OCI-LY7 (cell line): ENCODE measurements at regions not wholly inside any gene's neighbourhood (a gene's known extent, or its start where the extent isn't known, plus 50 kb on each side); places are given as distances from the start of the nearest gene placed in this dataset.

ENCODE experiments used
- BruUV-seq: library from RNA; stranded (reverse); fragments of 400-500 nt; replicated peaks from 2 replicates; lab custom pipeline; 2021; lab: Mats Ljungman, UMichigan
- CTCF ChIA-PET: fragments of 300-600 bp; sonication (Branson Sonifier 250); formaldehyde crosslinking; loops from one replicate; lab custom pipeline; 2022; ENCODE audit warnings: antibody characterized with exemption; ENCODE audit not compliant: unreplicated experiment; lab: Charles Lee
- POLR2A ChIA-PET: fragments of 300-600 bp; sonication (Branson Sonifier 250); formaldehyde crosslinking; loops from one replicate; lab custom pipeline; 2022; ENCODE audit warnings: antibody characterized with exemption; lab: Charles Lee
- DNase-seq: peaks from one replicate; pipeline ENCODE4 v3.0.0-alpha.2; 2015; ENCODE audit warnings: low spot score
- H2AFZ ChIP-seq: fragments of 200-600 bp; sonication (generic), shearing (Covaris generic); 2 replicates; pipeline ENCODE4 v1.6.1; 2014; ENCODE audit warnings: mild to moderate bottlenecking, antibody characterized with exemption, low read length, moderate library complexity
- H3K27ac ChIP-seq: fragments of 200-600 bp; sonication (generic); 2 replicates; pipeline ENCODE4 v1.5.1; 2014; ENCODE audit warnings: mixed run types, low read depth, mild to moderate bottlenecking, moderate library complexity, low read length, inconsistent platforms; ENCODE audit not compliant: poor library complexity, severe bottlenecking
- H3K36me3 ChIP-seq: fragments of 200-600 bp; sonication (generic); 2 replicates; pipeline ENCODE4 v1.6.1; 2014; ENCODE audit warnings: mild to moderate bottlenecking, antibody characterized with exemption, low read length, moderate library complexity, mixed read lengths; ENCODE audit not compliant: insufficient read depth
- H3K4me1 ChIP-seq: fragments of 200-600 bp; sonication (generic); 2 replicates; pipeline ENCODE4 v1.5.1; 2014; ENCODE audit warnings: mild to moderate bottlenecking, low read length; ENCODE audit not compliant: insufficient read depth, poor library complexity, severe bottlenecking
- H3K4me2 ChIP-seq: fragments of 200-600 bp; sonication (generic); 2 replicates; pipeline ENCODE4 v1.6.1; 2014; ENCODE audit warnings: mild to moderate bottlenecking, low read length
- H3K4me3 ChIP-seq: fragments of 200-600 bp; sonication (generic); 2 replicates; pipeline ENCODE4 v1.5.1; 2014; ENCODE audit warnings: mild to moderate bottlenecking, low read depth, low read length; ENCODE audit not compliant: poor library complexity, severe bottlenecking
- H3K79me2 ChIP-seq: fragments of 200-600 bp; sonication (generic); 2 replicates; pipeline ENCODE4 v1.6.1; 2016; ENCODE audit warnings: low read depth, mild to moderate bottlenecking, low read length, moderate library complexity, mixed read lengths; ENCODE audit not compliant: insufficient read depth
- H3K9me2 ChIP-seq: fragments of 200-600 bp; sonication (generic); 2 replicates; pipeline ENCODE4 v1.6.1; 2016; ENCODE audit warnings: mild to moderate bottlenecking, low read length, mixed read lengths; ENCODE audit not compliant: insufficient read depth
- H3K9me3 ChIP-seq: fragments of 200-600 bp; sonication (generic); 2 replicates; pipeline ENCODE4 v1.6.1; 2014; ENCODE audit warnings: mild to moderate bottlenecking, mixed run types, low read length, mixed read lengths
- H4K20me1 ChIP-seq: fragments of 200-600 bp; sonication (generic); 2 replicates; pipeline ENCODE4 v1.6.1; 2014; ENCODE audit warnings: mild to moderate bottlenecking, antibody characterized with exemption, low read length, moderate library complexity, mixed read lengths; ENCODE audit not compliant: insufficient read depth
- CTCF ChIP-seq: fragments of 200-600 bp; sonication (generic); conservative IDR thresholded peaks from 2 replicates; pipeline ENCODE4 v1.5.1; 2014; ENCODE audit warnings: mild to moderate bottlenecking, antibody characterized with exemption, low read length, moderate library complexity, mixed read lengths
- EZH2phosphoT487 ChIP-seq: fragments of 200-600 bp; sonication (generic); IDR thresholded peaks from 2 replicates; pipeline ENCODE4 v1.6.1; 2018; ENCODE audit warnings: low read depth, borderline replicate concordance, mild to moderate bottlenecking, mixed run types, antibody characterized with exemption, low read length, moderate library complexity, mixed read lengths
- intact Hi-C: fragments of 100-400 bp; cut with micrococcal nuclease; formaldehyde crosslinking; loops from one replicate; pipeline ENCODE4 v1.10.0; 2022; ENCODE audit not compliant: unreplicated experiment

- Histone ChIP-seq H3K4me1 (no peaks in the 10 kb centered on the region), H3K27ac (no peak overlapping the region), H3K4me3 (no peak overlapping the region), H3K36me3 (no peaks in the 10 kb centered on the region), H2AFZ (no peak overlapping the region), H3K4me2 (no peak overlapping the region), H3K79me2 (no peaks in the 10 kb centered on the region), H3K9me2 (no peaks in the 10 kb centered on the region), H4K20me1 (no peaks in the 10 kb centered on the region), H3K9me3 (no peaks in the 10 kb centered on the region)
- intact Hi-C loops, result no loop called here
- DNase-seq, result no peak
- no TSS peak for BruUV-seq
- POLR2A ChIA-PET, result interaction anchor here (0.9 kb wide), 1 partner anchor 331 kb away, joined by 3 read pairs; no protein-coding TSS in a partner anchor
- CTCF ChIA-PET, result no interaction called here
- TF ChIP-seq EZH2phosphoT487 (no peak), CTCF (no peak)
Measured at GRCh38 chr22:44642096-44642644, 59.8 kb upstream of the PRR5 start.

GRCh38 chr22:44640618-44641155, 61.3 kb upstream of the PRR5 start:
- no peaks in the 10 kb centered on the region for H3K9me2 ChIP-seq
- ChIA-PET CTCF (no interaction called here), POLR2A (no interaction called here)
- H3K36me3 ChIP-seq, result no peaks in the 10 kb centered on the region
- H3K4me3 ChIP-seq, result no peak overlapping the region
- no peaks in the 10 kb centered on the region for H3K4me1 ChIP-seq
- no peak overlapping the region for H3K27ac ChIP-seq
- BruUV-seq, result no TSS peak
- H3K9me3 ChIP-seq, result no peaks in the 10 kb centered on the region
- no peak overlapping the region for H2AFZ ChIP-seq
- no peaks in the 10 kb centered on the region for H4K20me1 ChIP-seq
- H3K79me2 ChIP-seq, result no peaks in the 10 kb centered on the region
- no peak overlapping the region for H3K4me2 ChIP-seq
- no peak for DNase-seq
- TF ChIP-seq EZH2phosphoT487 (no peak), CTCF (no peak)
- intact Hi-C loops, result no loop called here

- no peak for TF ChIP-seq EZH2phosphoT487
- H3K9me2 ChIP-seq, result no peaks in the 10 kb centered on the region
- no peak overlapping the region for H3K4me2 ChIP-seq
- H3K9me3 ChIP-seq, result no peaks in the 10 kb centered on the region
- no peak overlapping the region for H3K4me3 ChIP-seq
- ChIA-PET CTCF (no interaction called here), POLR2A (no interaction called here)
- no peaks in the 10 kb centered on the region for H4K20me1 ChIP-seq
- H3K27ac ChIP-seq, result no peak overlapping the region
- H3K79me2 ChIP-seq, result no peaks in the 10 kb centered on the region
- no peaks in the 10 kb centered on the region for H3K4me1 ChIP-seq
- no peak overlapping the region for H2AFZ ChIP-seq
- BruUV-seq, result no TSS peak
- H3K36me3 ChIP-seq, result no peaks in the 10 kb centered on the region
- no peak for DNase-seq
- intact Hi-C loops, result no loop called here
Measured at GRCh38 chr22:44639891-44640617, 62.0 kb upstream of the PRR5 start.
